ENCODE measurements at regions not wholly inside any gene's neighbourhood (a gene's known extent, or its start where the extent isn't known, plus 50 kb on each side); places are given as distances from the start of the nearest gene placed in this dataset.

DNA sequence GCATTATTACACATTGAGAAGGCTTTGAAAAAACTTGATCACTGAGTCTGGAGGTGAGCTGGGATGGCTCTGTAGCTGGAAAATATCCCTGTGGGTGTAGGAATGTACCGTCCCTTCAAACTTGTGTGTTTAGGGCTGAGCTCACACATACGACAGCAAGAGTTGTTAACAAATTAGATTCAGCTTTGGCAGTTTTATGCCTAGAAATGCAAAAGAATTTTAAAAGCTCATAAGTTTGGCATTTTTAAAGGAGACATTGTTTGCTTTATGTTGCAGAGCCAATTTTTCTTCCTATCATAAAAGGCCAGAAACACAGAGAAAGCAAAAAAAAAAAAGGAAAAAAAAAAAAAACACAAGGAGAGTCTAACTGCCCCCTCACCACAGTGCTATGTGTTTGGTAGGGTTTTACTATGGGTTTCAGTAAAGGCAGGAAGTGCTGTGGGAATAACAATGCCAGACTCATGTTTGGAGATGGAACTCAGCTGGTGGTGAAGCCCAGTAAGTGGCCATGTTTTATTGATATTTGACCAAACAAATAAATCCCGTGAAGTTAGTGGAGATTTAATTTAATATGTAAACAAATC, 78.4 kb downstream of the DAD1 start:
- no peak for ATAC-seq
- TF ChIP-seq TCF4 (CRISPR knock-in tag; IDR thresholded peaks at IDR 0.05; ENCODE audit: borderline replicate concordance) (no peak), GLIS3 (CRISPR knock-in tag; IDR thresholded peaks at IDR 0.05) (no peak), ZNF565 (CRISPR knock-in tag; conservative IDR thresholded peaks at IDR 0.05; ENCODE audit: low read depth) (no peak), CSDC2 (CRISPR knock-in tag; IDR thresholded peaks at IDR 0.05) (no peak), ISL1 (CRISPR knock-in tag; IDR thresholded peaks at IDR 0.05) (no peak), SNAI2 (CRISPR knock-in tag; IDR thresholded peaks at IDR 0.05) (no peak), ARNTL (CRISPR knock-in tag; IDR thresholded peaks at IDR 0.05; ENCODE audit: borderline replicate concordance, low read depth) (no peak), ZNF8 (CRISPR knock-in tag; IDR thresholded peaks at IDR 0.05) (no peak), OSR1 (CRISPR knock-in tag; IDR thresholded peaks at IDR 0.05) (no peak), RARB (CRISPR knock-in tag; IDR thresholded peaks at IDR 0.05) (no peak), BACH2 (CRISPR knock-in tag; IDR thresholded peaks at IDR 0.05; ENCODE audit: borderline replicate concordance) (no peak)
- TF ChIP-seq, protein P1, sequence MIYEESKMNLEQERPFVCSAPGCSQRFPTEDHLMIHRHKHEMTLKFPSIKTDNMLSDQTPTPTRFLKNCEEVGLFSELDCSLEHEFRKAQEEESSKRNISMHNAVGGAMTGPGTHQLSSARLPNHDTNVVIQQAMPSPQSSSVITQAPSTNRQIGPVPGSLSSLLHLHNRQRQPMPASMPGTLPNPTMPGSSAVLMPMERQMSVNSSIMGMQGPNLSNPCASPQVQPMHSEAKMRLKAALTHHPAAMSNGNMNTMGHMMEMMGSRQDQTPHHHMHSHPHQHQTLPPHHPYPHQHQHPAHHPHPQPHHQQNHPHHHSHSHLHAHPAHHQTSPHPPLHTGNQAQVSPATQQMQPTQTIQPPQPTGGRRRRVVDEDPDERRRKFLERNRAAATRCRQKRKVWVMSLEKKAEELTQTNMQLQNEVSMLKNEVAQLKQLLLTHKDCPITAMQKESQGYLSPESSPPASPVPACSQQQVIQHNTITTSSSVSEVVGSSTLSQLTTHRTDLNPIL (CRISPR knock-in tag; IDR thresholded peaks at IDR 0.05; ENCODE audit: low read depth) = no peak
- TF ChIP-seq, protein P2, sequence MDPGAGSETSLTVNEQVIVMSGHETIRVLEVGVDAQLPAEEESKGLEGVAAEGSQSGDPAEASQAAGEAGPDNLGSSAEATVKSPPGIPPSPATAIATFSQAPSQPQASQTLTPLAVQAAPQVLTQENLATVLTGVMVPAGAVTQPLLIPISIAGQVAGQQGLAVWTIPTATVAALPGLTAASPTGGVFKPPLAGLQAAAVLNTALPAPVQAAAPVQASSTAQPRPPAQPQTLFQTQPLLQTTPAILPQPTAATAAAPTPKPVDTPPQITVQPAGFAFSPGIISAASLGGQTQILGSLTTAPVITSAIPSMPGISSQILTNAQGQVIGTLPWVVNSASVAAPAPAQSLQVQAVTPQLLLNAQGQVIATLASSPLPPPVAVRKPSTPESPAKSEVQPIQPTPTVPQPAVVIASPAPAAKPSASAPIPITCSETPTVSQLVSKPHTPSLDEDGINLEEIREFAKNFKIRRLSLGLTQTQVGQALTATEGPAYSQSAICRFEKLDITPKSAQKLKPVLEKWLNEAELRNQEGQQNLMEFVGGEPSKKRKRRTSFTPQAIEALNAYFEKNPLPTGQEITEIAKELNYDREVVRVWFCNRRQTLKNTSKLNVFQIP (CRISPR knock-in tag; IDR thresholded peaks at IDR 0.05; ENCODE audit: borderline replicate concordance, low read depth) = no peak

DNA sequence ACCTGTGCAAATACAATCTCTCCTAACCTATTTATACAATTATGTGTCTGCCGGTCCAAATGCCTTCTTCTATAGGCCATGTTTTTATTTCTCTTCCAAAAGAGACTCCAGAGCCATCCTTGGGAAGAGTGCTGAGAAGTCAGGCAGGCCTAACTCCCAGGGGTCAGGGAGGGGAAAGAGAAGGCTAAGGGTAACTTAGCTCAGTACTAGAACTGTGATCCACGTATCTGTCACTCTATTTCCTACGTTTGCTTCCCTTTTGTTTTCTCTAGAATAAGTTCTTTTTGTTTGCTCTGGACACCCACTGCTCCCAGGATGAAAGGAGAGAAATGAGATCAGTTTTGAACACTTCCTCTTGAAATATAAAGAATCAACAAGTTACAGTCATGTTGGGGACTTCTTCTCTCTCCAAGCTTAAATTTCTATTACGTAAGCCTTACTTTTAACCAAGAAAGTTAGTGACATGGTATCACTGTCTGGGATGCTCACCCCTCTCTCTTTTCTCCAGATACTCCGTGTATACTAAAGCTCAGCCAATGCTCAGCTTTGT, 79.2 kb downstream of the DAD1 start:
- no peak for ATAC-seq
- TF ChIP-seq, protein P3, sequence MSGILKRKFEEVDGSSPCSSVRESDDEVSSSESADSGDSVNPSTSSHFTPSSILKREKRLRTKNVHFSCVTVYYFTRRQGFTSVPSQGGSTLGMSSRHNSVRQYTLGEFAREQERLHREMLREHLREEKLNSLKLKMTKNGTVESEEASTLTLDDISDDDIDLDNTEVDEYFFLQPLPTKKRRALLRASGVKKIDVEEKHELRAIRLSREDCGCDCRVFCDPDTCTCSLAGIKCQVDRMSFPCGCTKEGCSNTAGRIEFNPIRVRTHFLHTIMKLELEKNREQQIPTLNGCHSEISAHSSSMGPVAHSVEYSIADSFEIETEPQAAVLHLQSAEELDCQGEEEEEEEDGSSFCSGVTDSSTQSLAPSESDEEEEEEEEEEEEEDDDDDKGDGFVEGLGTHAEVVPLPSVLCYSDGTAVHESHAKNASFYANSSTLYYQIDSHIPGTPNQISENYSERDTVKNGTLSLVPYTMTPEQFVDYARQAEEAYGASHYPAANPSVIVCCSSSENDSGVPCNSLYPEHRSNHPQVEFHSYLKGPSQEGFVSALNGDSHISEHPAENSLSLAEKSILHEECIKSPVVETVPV (CRISPR knock-in tag; IDR thresholded peaks at IDR 0.05) = no peak
- TF ChIP-seq ZNF565 (CRISPR knock-in tag; conservative IDR thresholded peaks at IDR 0.05; ENCODE audit: low read depth) (no peak), ZC3H10 (CRISPR knock-in tag; IDR thresholded peaks at IDR 0.05) (no peak), SNAI2 (CRISPR knock-in tag; IDR thresholded peaks at IDR 0.05) (no peak), CSDC2 (CRISPR knock-in tag; IDR thresholded peaks at IDR 0.05) (no peak), ZFP3 (CRISPR knock-in tag; IDR thresholded peaks at IDR 0.05) (no peak), BACH2 (CRISPR knock-in tag; IDR thresholded peaks at IDR 0.05; ENCODE audit: borderline replicate concordance) (no peak), ARNTL (CRISPR knock-in tag; IDR thresholded peaks at IDR 0.05; ENCODE audit: borderline replicate concordance, low read depth) (no peak), ZNF70 (CRISPR knock-in tag; IDR thresholded peaks at IDR 0.05) (no peak)
- TF ChIP-seq, protein P4, sequence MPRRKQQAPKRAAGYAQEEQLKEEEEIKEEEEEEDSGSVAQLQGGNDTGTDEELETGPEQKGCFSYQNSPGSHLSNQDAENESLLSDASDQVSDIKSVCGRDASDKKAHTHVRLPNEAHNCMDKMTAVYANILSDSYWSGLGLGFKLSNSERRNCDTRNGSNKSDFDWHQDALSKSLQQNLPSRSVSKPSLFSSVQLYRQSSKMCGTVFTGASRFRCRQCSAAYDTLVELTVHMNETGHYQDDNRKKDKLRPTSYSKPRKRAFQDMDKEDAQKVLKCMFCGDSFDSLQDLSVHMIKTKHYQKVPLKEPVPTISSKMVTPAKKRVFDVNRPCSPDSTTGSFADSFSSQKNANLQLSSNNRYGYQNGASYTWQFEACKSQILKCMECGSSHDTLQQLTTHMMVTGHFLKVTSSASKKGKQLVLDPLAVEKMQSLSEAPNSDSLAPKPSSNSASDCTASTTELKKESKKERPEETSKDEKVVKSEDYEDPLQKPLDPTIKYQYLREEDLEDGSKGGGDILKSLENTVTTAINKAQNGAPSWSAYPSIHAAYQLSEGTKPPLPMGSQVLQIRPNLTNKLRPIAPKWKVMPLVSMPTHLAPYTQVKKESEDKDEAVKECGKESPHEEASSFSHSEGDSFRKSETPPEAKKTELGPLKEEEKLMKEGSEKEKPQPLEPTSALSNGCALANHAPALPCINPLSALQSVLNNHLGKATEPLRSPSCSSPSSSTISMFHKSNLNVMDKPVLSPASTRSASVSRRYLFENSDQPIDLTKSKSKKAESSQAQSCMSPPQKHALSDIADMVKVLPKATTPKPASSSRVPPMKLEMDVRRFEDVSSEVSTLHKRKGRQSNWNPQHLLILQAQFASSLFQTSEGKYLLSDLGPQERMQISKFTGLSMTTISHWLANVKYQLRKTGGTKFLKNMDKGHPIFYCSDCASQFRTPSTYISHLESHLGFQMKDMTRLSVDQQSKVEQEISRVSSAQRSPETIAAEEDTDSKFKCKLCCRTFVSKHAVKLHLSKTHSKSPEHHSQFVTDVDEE (CRISPR knock-in tag; IDR thresholded peaks at IDR 0.05) = no peak

DNA sequence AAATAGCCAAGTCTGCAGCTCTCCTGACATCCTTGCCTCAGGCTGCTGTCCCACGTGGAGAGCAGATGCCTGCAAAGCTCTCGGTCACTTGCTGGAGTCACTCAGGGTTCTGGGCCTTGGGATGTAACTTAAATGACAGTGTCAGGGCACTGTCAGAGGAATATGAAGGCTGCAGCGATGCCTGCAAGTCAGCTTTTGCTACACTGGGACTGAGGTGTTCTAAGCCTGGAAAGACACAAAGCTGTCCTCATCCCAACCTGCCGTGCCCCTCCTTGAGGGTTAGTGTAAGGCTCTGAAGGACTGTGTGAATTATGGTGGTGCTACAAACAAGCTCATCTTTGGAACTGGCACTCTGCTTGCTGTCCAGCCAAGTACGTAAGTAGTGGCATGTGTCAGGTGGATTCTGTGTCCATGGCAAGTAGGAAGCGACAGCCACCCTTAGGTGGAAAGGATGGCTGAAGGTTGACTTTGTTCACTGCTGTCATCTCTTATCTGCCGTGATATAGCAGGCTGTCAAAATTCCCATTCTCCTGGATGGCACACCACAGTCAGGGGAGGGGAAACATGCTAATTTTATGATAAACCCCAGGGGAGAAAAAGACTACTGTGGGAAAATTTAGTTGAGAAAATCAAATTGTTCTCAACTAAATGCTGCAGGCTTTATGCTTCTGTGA, 79.9 kb downstream of the DAD1 start:
- ATAC-seq = no peak
- no peak for TF ChIP-seq ESRRG (CRISPR knock-in tag; IDR thresholded peaks at IDR 0.05)
- no peak for TF ChIP-seq GLIS3 (CRISPR knock-in tag; IDR thresholded peaks at IDR 0.05)
- no peak for TF ChIP-seq OSR1 (CRISPR knock-in tag; IDR thresholded peaks at IDR 0.05)
- no peak for TF ChIP-seq ARNTL (CRISPR knock-in tag; IDR thresholded peaks at IDR 0.05; ENCODE audit: borderline replicate concordance, low read depth)

DNA sequence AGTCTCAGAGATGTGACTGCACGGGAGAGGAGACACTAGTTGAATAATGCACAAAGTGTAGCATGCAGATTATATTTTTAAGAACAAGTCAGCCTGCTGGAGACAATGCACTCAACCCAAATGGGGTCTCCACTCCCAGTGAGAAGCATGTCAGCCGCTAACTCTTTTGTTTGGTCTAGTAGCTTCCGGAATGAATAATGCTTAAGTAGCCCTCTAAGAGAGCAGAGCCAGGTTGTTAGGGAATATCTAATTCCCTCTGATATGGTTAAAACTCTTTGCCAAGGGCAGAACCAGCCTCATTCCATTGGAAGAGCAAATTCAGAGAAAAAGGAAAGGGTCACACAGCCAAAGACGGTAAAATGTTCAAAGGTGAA, 80.4 kb downstream of the DAD1 start:
- no peak for ATAC-seq
- TF ChIP-seq, protein P1 (CRISPR knock-in tag; IDR thresholded peaks at IDR 0.05; ENCODE audit: low read depth) = no peak
